ENCODE measurements at regions not wholly inside any gene's neighbourhood (a gene's known extent, or its start where the extent isn't known, plus 50 kb on each side); places are given as distances from the start of the nearest gene placed in this dataset.

GRCh38 chr2:60296219-60296955 is 257.1 kb downstream of the BCL11A start:
- intact Hi-C loops (cut with micrococcal nuclease), result no loop called here

- intact Hi-C loops (cut with micrococcal nuclease), result no loop called here
Observed at GRCh38 chr2:60295636-60295962, 257.9 kb downstream of the BCL11A start.

- intact Hi-C loops (cut with micrococcal nuclease), result no loop called here
Observed at GRCh38 chr2:60294901-60295635, 258.4 kb downstream of the BCL11A start.

GRCh38 chr2:60292242-60292641 is 261.2 kb downstream of the BCL11A start:
- intact Hi-C loops (cut with micrococcal nuclease), result no loop called here

GRCh38 chr2:60290509-60290908 is 262.9 kb downstream of the BCL11A start:
- intact Hi-C loops (cut with micrococcal nuclease), result no loop called here

- intact Hi-C loops (cut with micrococcal nuclease), result no loop called here
Observed at GRCh38 chr2:60285626-60286316, 267.7 kb downstream of the BCL11A start.

- intact Hi-C loops (cut with micrococcal nuclease), result no loop called here
Observed at GRCh38 chr2:60283626-60284025, 269.8 kb downstream of the BCL11A start.

GRCh38 chr2:60282886-60283285 is 270.6 kb downstream of the BCL11A start:
- intact Hi-C loops (cut with micrococcal nuclease), result no loop called here

- intact Hi-C loops (cut with micrococcal nuclease), result no loop called here
Observed at GRCh38 chr2:60281730-60282129, 271.7 kb downstream of the BCL11A start.

- intact Hi-C loops (cut with micrococcal nuclease), result no loop called here
Observed at GRCh38 chr2:60280238-60280637, 273.2 kb downstream of the BCL11A start.

- intact Hi-C loops (cut with micrococcal nuclease), result no loop called here
Observed at GRCh38 chr2:60278906-60279305, 274.5 kb downstream of the BCL11A start.

- intact Hi-C loops (cut with micrococcal nuclease), result no loop called here
Observed at GRCh38 chr2:60275958-60276357, 277.5 kb downstream of the BCL11A start.

GRCh38 chr2:60273836-60274235 is 279.6 kb downstream of the BCL11A start:
- intact Hi-C loops (cut with micrococcal nuclease), result no loop called here

- intact Hi-C loops (cut with micrococcal nuclease), result no loop called here
Observed at GRCh38 chr2:60271713-60272112, 281.7 kb downstream of the BCL11A start.

GRCh38 chr2:60271131-60271530 is 282.3 kb downstream of the BCL11A start:
- intact Hi-C loops (cut with micrococcal nuclease), result no loop called here

GRCh38 chr2:60268661-60269060 is 284.8 kb downstream of the BCL11A start:
- intact Hi-C loops (cut with micrococcal nuclease), result no loop called here

GRCh38 chr2:60268032-60268431 is 285.4 kb downstream of the BCL11A start:
- intact Hi-C loops (cut with micrococcal nuclease), result no loop called here

GRCh38 chr2:60267122-60267521 is 286.3 kb downstream of the BCL11A start:
- intact Hi-C loops (cut with micrococcal nuclease), result no loop called here

GRCh38 chr2:60262178-60262577 is 291.3 kb downstream of the BCL11A start:
- intact Hi-C loops (cut with micrococcal nuclease), result no loop called here

- intact Hi-C loops (cut with micrococcal nuclease), result no loop called here
Observed at GRCh38 chr2:60260639-60261296, 292.7 kb downstream of the BCL11A start.

- intact Hi-C loops (cut with micrococcal nuclease), result no loop called here
Observed at GRCh38 chr2:60259781-60260180, 293.7 kb downstream of the BCL11A start.

- intact Hi-C loops (cut with micrococcal nuclease), result no loop called here
Observed at GRCh38 chr2:60252581-60253150, 300.8 kb downstream of the BCL11A start.

All from T-helper 1 cell treated with Interleukin-12 subunit alpha and Interleukin-12 subunit beta and Interleukin-4 antibody, amounts not matched to agents 30 ng/mL and 1 ng/mL, for 36 hours (primary cell).